ENCODE measurements at regions not wholly inside any gene's neighbourhood (a gene's known extent, or its start where the extent isn't known, plus 50 kb on each side); places are given as distances from the start of the nearest gene placed in this dataset.
"Not testable (repeated sequence)": the region's sequence is repeated elsewhere in the genome, so short reads cannot be mapped to it uniquely, and the experiment has no call there.

DNA sequence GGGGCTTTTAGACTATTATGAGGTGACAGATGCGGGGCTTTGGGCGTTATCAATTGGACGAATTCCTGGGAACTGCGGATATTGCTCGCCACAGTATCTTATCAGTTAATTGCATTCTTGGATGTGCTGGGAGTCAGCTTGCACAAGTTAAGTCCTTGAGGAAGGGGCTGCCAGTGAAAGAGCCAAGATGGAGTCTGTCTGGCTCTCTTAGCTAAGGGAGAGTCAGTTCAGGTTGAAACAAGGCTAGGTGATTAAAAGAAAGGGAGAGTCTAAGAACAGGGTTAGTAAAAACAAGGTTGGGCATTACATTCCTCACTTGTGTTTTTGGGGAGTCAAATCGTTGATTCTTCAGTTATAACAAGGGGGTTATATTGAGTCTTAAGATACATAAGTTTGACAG lies 162.5 kb upstream of the CCZ1B start:
- TF ChIP-seq, protein P1, sequence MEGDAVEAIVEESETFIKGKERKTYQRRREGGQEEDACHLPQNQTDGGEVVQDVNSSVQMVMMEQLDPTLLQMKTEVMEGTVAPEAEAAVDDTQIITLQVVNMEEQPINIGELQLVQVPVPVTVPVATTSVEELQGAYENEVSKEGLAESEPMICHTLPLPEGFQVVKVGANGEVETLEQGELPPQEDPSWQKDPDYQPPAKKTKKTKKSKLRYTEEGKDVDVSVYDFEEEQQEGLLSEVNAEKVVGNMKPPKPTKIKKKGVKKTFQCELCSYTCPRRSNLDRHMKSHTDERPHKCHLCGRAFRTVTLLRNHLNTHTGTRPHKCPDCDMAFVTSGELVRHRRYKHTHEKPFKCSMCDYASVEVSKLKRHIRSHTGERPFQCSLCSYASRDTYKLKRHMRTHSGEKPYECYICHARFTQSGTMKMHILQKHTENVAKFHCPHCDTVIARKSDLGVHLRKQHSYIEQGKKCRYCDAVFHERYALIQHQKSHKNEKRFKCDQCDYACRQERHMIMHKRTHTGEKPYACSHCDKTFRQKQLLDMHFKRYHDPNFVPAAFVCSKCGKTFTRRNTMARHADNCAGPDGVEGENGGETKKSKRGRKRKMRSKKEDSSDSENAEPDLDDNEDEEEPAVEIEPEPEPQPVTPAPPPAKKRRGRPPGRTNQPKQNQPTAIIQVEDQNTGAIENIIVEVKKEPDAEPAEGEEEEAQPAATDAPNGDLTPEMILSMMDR (IDR thresholded peaks at IDR 0.05): not testable (repeated sequence)
- TF ChIP-seq POLR2A (IDR thresholded peaks at IDR 0.05): not testable (repeated sequence)
